Peyer's patch (tissue), 4 donors: ENCODE measurements at regions not wholly inside any gene's neighbourhood (a gene's known extent, or its start where the extent isn't known, plus 50 kb on each side); places are given as distances from the start of the nearest gene placed in this dataset.

Experiments
- DNase-seq, 3 donors: peaks; one replicate each; pipeline ENCODE4 v3.0.0-alpha.2; 2017 to 2019
- H3K27ac ChIP-seq, 4 donors: fragments of 200-600 bp; sonication (generic); one replicate each; pipeline ENCODE4 v1.5.1; 2016 to 2019
- H3K27me3 ChIP-seq, 2 donors: fragments of 200-600 bp; sonication (generic); one replicate each; pipeline ENCODE4 v1.5.1; 2019
- H3K36me3 ChIP-seq, 3 donors: fragments of 200-600 bp; sonication (generic); one replicate each; pipeline ENCODE4 v1.5.1; 2016 to 2019
- H3K4me1 ChIP-seq, 4 donors: fragments of 200-600 bp; sonication (generic); one replicate each; pipeline ENCODE4 v1.5.1; 2016 to 2019
- H3K4me3 ChIP-seq, 4 donors: fragments of 200-600 bp; sonication (generic); 1 replicate in 3 of 4; 2 replicates in 1 of 4; pipeline ENCODE4 v1.5.1; 2016 to 2019; ENCODE audit warnings: mild to moderate bottlenecking in 1 of 4
- H3K9me3 ChIP-seq, 4 donors: fragments of 200-600 bp; sonication (generic); one replicate each; pipeline ENCODE4 v1.5.1; 2016 to 2019; ENCODE audit warnings: mild to moderate bottlenecking in 1 of 4
- CTCF ChIP-seq, 6 experiments: fragments of 450-650 bp in 4 of 6; fragments of 200-600 bp in 2 of 6; sonication (generic) in 1 of 6; IDR thresholded peaks; one replicate each; pipeline ENCODE4 v1.5.1; 2017 to 2019; ENCODE audit warnings: antibody characterized with exemption in 6 of 6, mild to moderate bottlenecking in 3 of 6, moderate library complexity in 1 of 6
- POLR2A ChIP-seq, 2 donors: fragments of 450-650 bp; IDR thresholded peaks; one replicate each; pipeline ENCODE4 v1.5.1; 2017; ENCODE audit warnings: antibody characterized with exemption in 2 of 2, mild to moderate bottlenecking in 2 of 2, moderate library complexity in 2 of 2

- Histone ChIP-seq H3K4me3 (no peak overlapping the region), H3K36me3 (no peaks in the 10 kb centered on the region), H3K27me3 (no peaks in the 10 kb centered on the region), H3K9me3 (no peaks in the 10 kb centered on the region), H3K4me1 (no peaks in the 10 kb centered on the region), H3K27ac (no peak overlapping the region)
- TF ChIP-seq POLR2A (IDR thresholded peaks at IDR 0.05) (no peak), CTCF (IDR thresholded peaks at IDR 0.05) (no peak)
- DNase-seq: no peak
These were observed 129.8 kb upstream of the SGCD start for GRCh38 chr5:156197042-156197635.

- no peak for DNase-seq
- no peaks in the 10 kb centered on the region for H3K9me3 ChIP-seq
- H3K4me1 ChIP-seq: no peaks in the 10 kb centered on the region
- TF ChIP-seq CTCF (IDR thresholded peaks at IDR 0.05) (no peak), POLR2A (IDR thresholded peaks at IDR 0.05) (no peak)
- no peaks in the 10 kb centered on the region for H3K27me3 ChIP-seq
- H3K36me3 ChIP-seq: no peaks in the 10 kb centered on the region
- no peak overlapping the region for H3K27ac ChIP-seq
- H3K4me3 ChIP-seq: no peak overlapping the region
These were observed 127.9 kb upstream of the SGCD start for GRCh38 chr5:156199045-156199444.

GRCh38 chr5:156200938-156201787 is 125.8 kb upstream of the SGCD start:
- TF ChIP-seq POLR2A (IDR thresholded peaks at IDR 0.05): no peak
- no peak for TF ChIP-seq CTCF (IDR thresholded peaks at IDR 0.05)
- H3K36me3 ChIP-seq: no peaks in the 10 kb centered on the region
- no peak overlapping the region for H3K4me3 ChIP-seq
- H3K9me3 ChIP-seq: no peaks in the 10 kb centered on the region
- H3K27me3 ChIP-seq: no peaks in the 10 kb centered on the region
- no peaks in the 10 kb centered on the region for H3K4me1 ChIP-seq
- no peak for DNase-seq
- no peak overlapping the region for H3K27ac ChIP-seq

GRCh38 chr5:156201788-156202403 is 125.1 kb upstream of the SGCD start:
- Histone ChIP-seq H3K4me1 (no peaks in the 10 kb centered on the region), H3K27ac (no peak overlapping the region), H3K27me3 (no peaks in the 10 kb centered on the region), H3K4me3 (no peak overlapping the region), H3K36me3 (no peaks in the 10 kb centered on the region), H3K9me3 (no peaks in the 10 kb centered on the region)
- no peak for TF ChIP-seq POLR2A (IDR thresholded peaks at IDR 0.05)
- no peak for TF ChIP-seq CTCF (IDR thresholded peaks at IDR 0.05)
- DNase-seq: no peak

- no peaks in the 10 kb centered on the region for H3K27me3 ChIP-seq
- no peak for DNase-seq
- no peaks in the 10 kb centered on the region for H3K36me3 ChIP-seq
- H3K9me3 ChIP-seq: no peaks in the 10 kb centered on the region
- no peak overlapping the region for H3K27ac ChIP-seq
- TF ChIP-seq POLR2A (IDR thresholded peaks at IDR 0.05) (no peak), CTCF (IDR thresholded peaks at IDR 0.05) (no peak)
- H3K4me3 ChIP-seq: no peak overlapping the region
- H3K4me1 ChIP-seq: no peaks in the 10 kb centered on the region
These were observed 118.7 kb upstream of the SGCD start for GRCh38 chr5:156208271-156208670.
